HG03280 (cell line): ENCODE measurements at regions not wholly inside any gene's neighbourhood (a gene's known extent, or its start where the extent isn't known, plus 50 kb on each side); places are given as distances from the start of the nearest gene placed in this dataset.
"Not testable (repeated sequence)": the region's sequence is repeated elsewhere in the genome, so short reads cannot be mapped to it uniquely, and the experiment has no call there.

Source experiments
- ATAC-seq: cut with Tn5 transposase; IDR thresholded peaks from one replicate; pipeline ENCODE4 v1.9.1; 2021; ENCODE audit warnings: mild to moderate bottlenecking, moderate library complexity; ENCODE audit not compliant: unreplicated experiment

DNA sequence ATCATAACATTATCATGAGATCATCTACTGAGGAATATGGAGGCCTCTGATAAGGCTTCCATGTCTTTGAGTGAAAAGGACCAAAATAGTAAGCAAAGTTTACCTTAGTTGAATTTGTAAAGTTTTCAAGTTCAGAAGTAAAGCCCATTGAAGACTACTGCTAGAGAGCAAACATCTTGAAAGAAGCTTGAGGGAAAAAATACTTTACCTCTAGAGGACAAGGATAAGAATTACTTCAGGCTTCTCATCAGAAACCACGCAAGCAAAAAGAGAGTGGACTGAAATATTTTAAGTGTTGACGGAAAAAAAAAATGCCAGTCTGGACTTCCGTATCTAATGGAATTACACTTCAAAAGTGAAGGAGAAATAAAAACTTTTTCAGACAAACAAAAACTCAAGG lies 114.3 kb downstream of the MPP7 start:
- ATAC-seq: no peak

GRCh38 chr10:28186887-28187578 lies 115.8 kb downstream of the MPP7 start:
- ATAC-seq: no peak

DNA sequence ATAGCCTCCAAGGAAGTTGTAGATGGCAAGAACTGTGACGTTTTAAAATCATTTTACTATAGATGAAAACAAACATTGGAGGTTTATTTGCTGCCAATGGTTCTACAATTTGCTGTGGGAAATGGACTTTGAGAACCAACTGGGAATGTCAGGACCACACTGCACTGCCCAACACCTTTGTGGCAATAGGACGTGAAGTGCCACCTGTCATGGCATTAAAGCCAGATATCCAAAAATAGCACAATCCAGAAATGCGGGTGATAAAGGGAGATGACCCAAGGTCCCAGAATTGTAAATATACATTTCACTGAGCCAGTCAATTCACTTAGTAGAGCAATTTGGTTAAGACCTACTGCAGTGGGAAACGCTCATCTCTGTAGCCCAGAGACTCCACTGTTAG lies 116.4 kb downstream of the MPP7 start:
- no peak for ATAC-seq

DNA sequence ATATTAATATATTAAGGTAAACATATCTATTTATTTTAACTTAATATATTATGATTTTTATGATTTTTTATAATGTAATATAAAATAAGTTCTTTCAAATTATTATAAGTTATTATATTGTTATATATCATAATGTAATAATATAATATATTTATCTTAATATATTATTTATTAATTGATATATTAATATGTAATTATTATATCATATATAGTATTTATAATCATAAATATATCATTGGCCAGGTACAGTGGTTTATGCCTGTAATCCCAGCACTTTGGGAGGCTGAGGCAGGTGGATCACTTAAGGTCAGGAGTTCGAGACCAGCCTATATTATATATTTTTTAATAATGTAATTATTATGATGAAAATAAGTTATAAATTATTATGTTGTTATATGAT lies 118.1 kb downstream of the MPP7 start:
- no peak for ATAC-seq

GRCh38 chr10:28181478-28182096 lies 121.3 kb downstream of the MPP7 start:
- no peak for ATAC-seq

DNA sequence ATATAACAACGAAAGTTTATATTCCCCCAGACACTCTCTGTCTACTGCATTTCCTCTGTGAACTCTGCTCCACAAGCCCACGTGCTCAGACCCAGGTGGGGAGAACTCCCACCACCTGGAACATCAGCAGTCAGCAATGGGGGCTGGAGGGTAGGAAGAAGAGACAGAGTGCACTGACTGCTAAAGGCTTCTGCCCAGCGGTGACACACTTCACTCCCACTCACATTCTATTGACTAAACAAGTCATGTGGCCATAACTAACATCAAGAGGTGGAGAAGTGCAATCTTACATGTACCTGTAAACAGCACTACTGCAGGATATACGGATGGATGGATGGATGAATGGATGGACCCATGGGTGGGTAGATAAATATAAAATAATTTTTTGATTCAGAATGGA lies 122.2 kb downstream of the MPP7 start:
- ATAC-seq: no peak

DNA sequence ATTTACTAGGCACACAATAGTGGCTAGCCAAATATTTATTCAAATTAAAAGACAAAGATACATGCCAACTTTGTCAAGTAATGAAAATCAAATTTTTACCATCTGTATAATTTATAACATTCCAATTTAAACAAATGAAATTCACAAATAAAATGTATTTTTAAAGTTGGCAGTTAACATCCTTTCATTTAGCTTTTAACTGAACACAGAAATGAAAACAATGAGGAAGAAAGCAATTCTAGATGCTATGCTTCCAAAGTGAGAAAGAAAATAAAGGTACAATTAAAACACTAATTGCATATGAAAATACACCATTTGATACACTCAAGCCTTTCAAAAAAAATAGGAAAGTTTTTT lies 123.1 kb downstream of the MPP7 start:
- ATAC-seq: no peak

GRCh38 chr10:28179006-28179742 lies 123.7 kb downstream of the MPP7 start:
- no peak for ATAC-seq

- ATAC-seq: peak; percentile 54
These were observed 124.8 kb downstream of the MPP7 start for GRCh38 chr10:28177944-28178637.

DNA sequence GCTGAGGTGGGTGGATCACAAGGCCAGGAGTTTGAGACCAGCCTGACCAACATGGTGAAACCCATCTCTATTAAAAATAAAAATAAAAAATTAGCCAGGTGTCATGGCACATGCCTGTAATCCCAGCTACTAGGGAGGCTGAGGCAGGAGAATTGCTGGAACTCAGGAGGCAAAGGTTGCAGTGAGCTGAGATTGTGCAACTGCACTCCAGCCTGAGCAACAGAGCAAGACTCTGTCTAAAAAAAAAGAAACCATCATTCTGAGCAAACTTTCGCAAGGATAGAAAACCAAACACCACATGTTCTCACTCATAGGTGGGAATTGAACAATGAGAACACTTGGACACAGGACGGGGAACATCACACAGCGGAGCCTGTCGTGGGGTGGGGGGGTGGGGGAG lies 126.4 kb downstream of the MPP7 start:
- not testable (repeated sequence) for ATAC-seq

- no peak for ATAC-seq
These were observed 130.6 kb downstream of the MPP7 start for GRCh38 chr10:28172223-28172610.

DNA sequence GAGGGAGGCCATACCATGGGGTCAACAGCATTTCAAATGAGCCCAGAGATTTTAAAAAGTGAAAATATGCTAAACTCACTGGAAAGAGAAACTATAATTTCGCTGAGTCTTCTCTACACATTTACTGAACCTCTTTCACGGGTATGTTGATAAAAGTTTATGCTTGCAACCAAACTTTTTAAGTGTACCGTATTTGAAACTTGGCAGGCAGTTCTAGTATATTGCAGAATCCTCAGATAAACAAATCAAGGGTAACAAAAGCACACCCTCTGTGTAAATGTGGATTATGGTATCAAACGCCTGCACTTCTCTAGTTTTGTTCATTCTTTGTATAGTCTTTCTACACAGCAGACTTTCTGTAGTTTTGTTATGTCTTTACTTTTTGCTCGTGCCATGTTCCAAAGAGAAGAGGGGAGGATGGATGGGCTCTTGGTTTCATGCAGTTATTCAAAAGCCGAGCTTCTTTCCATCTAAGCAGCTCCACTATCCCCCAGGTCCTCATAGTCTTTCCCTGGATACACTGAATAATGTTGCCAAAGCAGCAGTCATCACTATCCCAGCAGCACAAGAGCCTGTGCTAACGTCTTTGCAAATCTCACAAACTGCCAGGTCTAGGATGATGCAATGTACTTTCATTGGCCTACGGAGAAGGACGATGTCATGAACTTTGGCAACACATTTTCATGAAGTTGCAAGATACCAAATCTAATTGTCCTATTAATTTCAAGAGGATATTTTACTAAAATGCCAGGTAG lies 131.2 kb downstream of the MPP7 start:
- no peak for ATAC-seq

DNA sequence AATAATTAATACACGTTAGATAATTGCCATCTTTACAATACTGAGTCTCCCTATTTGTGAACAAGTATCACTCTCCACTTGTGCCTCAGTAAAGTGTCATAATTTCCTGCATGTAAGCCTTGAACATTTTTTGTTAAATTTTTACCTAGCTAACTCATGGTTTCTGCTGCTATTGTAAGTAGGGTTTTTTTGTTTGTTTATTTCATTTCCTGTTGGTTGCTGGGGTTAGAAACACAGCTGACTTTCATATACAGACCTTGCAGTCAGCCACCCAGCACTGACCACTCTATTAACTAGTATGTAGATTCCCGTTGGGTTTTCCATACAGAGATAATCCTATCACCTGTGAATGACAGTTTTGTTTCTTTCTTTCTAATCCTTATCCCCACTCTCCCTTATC lies 133.3 kb downstream of the MPP7 start:
- ATAC-seq: peak; percentile 96

- ATAC-seq: no peak
These were observed 141.9 kb downstream of the MPP7 start for GRCh38 chr10:28160866-28161405.

- no peak for ATAC-seq
These were observed 145.5 kb downstream of the MPP7 start for GRCh38 chr10:28157379-28157778.

GRCh38 chr10:28155726-28156125 lies 147.1 kb downstream of the MPP7 start:
- no peak for ATAC-seq

GRCh38 chr10:28151636-28152035 lies 151.2 kb downstream of the MPP7 start:
- ATAC-seq: no peak

DNA sequence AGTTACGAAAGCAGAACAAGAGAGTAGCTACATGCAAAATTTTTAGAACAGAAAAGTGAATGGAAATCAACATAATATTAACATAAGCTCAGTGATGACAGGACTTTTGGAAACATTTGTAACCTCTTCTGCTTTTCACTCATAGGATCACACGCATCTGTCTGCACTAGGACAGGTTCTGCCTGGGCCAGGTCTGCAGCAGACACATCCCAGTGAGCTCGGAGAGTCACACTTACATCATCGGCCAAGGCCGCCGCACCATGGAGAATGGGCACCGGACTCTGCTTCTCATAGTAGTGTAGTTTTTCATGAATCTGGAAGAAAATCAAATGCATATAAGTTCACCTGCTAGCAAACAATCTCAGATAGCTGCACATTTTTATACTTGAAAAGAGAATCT lies 150.9 kb upstream of the ODAD2 start:
- ATAC-seq: no peak

- ATAC-seq: no peak
These were observed 148.8 kb upstream of the ODAD2 start for GRCh38 chr10:28147706-28148105.

DNA sequence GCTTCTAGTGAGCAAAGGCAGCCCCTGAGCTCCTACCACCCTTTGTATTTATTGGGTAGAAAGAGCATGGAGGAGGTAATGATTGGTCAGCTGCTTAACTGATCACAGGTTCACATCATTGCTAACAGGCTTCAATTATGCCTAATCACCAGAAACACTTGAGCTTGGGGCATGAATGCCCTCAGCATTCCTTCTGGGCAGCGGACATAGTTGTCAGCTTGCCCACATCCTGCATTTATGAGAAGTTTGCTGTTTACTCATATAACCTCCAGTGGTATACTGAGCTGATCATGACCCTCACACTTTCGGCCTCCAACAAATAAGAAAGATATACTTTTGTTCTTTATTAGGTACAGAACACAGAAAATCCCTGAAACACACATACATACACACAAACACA lies 140.3 kb upstream of the ODAD2 start:
- ATAC-seq: no peak
